OCI-M2 (cell line): ENCODE measurements at regions not wholly inside any gene's neighbourhood (a gene's known extent, or its start where the extent isn't known, plus 50 kb on each side); places are given as distances from the start of the nearest gene placed in this dataset.

Experiments
- DNase-seq: peaks from one replicate; lab custom pipeline; 2025; ENCODE audit not compliant: unreplicated experiment; lab: John Stamatoyannopoulos, UW

DNA sequence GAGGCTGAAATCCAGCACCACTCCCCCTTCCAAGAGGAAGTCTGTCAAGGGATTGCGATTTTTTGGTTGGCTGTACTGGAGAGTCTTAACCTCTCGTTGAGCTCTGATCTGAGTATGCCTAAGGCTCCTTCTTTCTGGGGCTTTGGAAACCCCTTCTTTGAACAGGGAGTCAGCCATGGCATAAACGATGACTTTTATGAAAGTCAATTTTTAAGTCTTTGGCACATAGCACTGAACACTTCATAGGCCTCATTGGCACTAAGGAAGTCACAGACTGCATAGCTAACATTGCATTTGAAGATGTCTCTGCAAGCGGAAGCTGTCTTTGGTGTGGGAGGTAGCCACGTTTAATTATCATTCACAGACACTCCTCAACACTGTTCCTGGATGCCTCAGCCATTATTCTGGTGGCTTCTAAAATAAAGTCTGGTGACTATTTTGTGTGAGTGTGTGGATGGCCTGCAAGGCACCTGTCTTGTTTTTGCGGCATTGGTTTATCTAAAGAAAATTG, 148.2 kb upstream of the NCK2 start:
- no peak for DNase-seq

DNA sequence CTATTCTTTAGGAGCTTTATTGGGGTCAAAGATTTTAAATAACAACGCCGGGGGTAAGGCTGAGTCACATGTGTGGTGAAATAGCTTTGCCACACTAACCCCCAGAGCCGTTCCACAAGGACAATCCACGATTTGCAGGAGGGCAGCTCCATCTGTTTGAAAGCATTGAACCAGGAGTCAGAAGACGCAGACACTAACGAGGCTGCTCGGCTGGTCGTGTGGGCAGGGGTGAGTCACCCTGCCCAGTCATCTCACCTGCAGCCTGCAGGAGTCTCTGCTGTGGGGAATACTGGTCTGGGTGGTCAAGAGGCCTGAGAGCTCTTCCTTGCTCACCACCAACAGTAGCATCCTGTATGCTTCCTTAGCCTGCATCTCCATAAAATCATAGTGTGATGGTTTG, 149.2 kb upstream of the NCK2 start:
- DNase-seq, result no peak

DNA sequence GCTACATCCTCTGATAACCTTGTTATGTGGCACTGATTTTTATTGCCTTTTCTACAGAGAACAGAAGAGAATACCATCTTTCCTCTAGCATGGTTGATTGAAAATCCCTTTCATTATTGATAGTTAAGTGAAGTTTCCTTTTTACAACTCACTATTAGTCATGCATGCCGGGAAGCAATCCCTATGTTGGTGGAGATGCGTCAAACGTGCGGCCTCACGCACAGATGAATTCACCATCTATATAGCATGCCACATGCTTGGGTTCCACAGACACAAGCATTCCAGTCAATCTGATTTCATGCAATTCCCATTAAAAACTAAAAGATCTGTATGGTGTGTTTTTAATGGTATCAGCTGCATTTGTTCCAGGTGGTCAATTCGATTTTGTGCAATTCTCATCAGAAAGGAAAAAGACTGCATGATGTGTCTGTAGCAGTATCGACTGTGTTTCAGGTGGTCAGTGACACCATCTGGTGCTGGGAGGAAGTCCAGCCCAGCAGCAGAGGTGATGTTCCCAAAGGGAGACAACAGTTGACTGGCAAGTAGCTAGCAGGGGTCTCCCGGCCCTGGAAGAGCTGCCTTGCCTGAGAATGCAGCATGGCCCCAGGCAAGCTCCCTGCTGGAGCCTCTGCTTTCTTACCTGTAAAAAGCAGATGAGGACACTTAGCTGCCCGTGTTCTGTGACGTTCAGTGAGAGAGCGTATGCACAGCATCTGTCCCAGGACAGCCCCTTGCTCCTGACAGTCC, 151.3 kb upstream of the NCK2 start:
- no peak for DNase-seq

DNA sequence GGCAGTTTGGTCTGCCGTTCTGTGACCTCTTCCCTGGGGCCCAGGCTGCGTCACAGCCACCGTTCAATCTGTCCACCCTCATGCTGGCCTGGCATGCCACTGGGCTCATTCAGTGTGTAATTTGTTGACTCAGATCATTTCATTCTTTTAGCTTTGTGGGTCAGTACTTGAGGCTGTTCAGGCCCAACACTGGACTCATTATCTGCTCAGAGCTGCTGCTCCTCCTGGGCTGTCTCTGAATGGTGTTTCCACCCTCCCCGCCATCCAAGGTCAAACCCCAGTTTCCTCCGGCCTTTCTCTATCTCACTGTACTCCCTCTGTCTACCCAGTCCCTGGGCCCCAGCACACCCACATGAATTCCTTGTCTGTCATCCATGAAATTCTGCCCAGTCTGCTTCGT, 152.4 kb upstream of the NCK2 start:
- no peak for DNase-seq

DNA sequence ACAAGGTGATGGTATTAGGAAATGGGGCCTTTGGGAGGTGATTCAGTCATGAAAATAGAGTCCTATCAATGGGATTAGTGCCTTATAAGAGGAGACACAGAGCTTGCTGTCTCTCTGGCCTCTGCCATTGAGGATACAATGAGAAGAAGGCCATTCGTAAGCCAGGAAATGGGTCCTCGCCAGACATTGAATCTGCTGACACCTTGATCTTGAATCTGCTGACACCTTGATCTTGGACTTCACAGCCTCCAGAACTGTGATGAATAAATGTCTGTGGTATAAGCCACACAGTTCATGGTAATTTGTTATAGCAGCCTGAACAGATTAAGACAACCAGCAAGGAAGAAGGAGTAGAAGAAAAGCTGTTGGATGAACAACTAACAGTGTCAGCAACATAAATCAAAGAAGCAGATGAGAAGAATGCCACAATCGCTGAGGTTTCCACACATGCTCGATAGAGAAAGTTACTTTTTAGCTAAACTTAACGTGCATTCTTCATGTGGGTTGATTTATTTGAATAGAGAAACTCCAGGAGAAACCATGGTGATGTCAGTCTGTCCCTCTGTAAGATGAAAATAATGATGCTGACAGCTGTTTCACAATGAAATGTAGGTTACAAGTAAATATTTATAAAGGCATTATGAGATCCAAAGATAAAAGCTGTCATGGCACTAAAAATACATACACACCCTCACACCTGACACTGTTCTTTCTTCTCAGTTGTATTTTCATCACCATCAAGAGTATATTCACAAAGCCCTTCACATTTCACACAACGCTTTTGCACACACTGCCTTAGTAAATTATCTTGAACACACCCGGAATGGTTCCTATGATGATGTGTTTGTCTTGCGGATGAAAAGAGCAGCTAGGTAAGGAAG, 153.7 kb upstream of the NCK2 start:
- DNase-seq, result no peak

DNA sequence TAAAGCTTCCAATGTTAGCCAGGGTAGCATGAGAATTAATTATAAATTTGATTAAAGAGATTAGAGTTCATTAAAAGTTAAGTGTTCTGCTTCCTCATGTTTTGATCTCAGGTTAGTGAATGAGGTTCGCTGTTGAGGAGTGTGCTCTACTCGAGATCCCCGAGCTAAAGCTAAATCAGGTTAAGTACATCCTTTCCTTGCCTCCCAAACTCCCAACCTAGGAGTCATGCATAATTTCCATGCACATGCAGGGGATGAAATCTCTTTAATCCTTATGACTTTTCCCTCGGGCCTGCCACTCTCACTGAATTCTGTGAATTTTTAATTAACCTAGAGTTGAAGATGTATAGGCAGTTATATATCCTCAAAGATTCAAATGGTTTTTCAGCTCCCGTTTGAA, 156.1 kb upstream of the NCK2 start:
- DNase-seq, result no peak

DNA sequence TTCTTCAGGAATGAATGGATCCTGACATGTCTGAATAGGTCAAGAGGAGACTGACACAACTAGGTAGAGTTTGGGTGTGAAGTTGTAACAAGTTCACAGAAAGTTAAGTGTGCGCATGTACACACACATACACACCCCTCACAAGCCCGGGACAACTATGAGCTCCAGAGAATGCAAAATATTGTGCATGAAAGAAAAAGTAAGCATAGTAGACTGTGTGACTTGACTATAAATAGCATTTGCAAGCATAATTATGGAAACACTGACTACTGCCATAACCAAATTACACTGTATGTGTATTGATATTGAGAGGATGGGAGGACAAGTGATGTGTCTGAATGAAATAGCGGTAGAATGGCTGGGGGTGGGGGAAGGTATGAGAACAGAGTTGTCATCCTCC, 157.1 kb upstream of the NCK2 start:
- no peak for DNase-seq

DNA sequence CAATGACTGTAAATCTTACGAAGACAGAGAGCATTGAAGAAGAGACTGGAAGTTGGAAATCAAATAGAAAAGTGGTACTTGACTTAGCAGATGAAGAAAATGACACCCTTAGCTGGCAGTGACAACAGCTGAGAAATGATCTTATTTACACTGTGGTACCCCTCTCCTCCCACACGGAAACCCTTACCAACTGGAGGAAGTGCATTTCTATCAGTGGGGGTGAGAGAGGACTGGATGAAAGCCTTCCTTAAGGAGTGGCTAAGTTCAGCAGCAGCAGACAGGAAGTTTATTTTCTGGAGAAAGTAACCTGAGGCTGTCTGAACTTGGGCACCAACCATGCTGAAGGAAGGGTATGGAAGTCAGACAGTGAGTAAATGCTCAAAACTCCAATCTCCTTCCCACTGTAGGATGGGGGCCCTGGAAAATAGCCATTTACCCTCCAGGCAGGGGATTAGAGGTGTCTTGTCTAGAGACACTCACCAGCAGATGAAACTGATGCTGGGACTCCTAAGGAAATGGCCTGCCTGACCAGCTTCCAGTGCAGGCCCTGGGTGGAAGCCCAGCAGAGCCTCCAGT, 160.2 kb upstream of the NCK2 start:
- no peak for DNase-seq

DNA sequence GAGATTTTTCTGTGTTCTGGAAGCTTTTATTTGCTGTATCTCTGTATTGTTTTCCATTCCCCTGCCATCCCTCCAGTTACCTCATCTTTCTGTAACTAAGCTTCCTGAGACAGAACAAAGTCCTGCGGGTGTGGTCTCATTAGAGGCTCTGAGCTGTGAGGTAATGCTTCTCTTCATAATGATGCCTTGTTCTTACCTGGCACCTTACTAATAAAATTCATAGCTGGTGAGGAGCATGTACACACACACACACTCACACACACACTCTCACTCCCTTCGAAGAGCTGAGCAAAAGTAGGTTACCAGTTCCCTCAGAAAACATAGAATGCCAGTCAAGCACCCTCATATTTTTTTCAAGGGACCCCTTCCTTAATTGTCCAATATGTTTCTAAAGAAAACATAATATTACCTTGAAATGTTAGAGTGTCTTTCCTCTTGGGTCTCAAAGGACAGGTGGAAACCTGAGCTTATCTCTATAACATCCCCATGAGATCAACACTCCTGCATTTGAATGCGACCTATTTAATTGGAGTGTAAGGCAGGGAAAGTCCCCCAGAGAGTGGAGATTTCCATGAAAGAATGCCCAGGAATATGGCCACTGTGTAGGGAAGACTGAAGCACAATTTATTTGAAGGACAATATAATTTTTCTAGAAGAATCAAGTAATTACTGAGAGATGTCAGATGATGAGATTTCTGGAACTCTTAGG, 161.6 kb upstream of the NCK2 start:
- DNase-seq, result no peak

DNA sequence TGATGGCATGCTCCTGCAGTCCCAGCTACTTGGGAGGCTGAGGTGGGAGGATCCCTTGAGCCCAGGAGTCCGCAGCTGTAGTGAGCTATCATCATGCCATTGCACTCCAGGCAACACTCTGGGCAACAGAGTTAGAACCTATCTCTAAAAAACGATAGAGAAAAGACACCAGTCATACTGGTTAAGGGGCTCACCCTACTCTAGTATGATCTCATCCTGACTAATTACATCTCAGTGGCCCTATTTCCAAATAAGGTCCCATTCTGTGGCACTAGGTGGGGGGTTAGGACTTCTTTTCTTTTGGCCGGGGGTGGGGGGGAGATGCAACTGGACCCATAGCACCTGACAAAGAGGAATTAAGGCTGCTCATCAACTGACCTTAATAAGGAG, 163.2 kb upstream of the NCK2 start:
- no peak for DNase-seq

DNA sequence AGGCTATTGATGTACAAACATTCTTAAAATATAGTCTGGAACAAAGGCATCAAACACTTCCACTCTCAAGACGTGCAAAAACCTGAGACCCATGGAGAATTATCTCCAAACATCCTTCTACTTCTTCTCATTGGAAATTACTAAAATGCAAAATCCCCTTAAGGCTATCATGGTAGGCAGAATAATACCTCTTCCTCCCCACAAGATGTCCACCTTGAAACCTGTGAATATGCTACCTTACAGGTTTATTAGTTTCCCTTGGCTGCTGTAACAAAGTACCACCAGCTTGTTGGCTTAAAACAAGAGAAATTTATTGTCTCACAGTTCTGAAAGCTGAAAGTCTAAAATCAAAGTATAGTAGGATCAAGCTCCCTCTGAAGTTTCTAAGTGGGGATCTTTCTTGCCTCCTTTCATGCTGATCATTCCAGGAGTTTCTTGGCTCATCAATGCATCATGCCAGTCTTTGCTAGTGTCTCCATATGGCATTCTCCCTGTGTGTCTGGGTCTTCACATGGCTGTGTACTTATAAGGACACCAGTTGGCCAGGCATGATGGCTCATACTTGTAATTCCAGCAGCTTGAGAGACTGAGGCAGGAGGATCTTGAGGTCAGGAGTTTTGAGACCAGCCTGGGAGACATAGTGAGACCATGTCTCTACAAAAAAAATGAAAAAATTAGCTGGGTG, 163.7 kb upstream of the NCK2 start:
- no peak for DNase-seq

DNA sequence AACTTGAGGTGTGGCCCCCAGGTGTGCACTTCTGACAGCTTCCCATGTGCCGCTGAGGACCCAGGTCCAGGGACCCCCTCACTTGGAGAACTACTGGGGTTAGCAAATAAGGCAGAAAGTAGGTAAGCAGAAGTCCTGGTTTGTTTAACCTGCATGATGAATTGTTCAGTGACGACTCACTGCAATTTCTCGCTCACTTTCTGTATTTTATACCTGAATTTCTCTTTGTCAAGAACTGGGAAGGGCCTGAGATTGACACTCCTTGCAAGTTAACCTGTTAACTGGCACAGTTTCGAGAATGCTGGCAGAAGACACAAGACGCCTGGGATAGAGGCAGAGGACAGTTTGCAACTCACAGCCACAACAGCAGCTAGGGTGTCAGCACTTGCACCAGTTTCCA, 164.5 kb upstream of the NCK2 start:
- no peak for DNase-seq

DNA sequence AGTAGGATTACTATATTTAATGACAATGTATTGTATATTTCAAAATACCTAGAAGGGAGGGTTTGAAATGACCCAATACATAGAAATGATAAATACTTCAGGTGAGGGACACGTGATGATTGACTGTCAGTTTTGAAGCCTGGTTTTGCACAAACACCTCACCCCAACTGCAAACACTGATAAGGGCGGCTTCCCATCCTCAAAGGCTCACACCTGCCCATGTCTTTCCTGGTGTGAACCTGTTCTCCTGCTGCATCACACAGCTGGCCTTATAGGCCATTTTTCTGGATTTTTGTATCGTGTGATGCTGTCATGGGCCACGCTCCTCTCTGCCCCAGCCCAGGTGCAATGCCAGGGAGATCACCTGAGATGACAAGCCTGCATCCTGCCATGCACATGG, 166.5 kb upstream of the NCK2 start:
- no peak for DNase-seq

DNA sequence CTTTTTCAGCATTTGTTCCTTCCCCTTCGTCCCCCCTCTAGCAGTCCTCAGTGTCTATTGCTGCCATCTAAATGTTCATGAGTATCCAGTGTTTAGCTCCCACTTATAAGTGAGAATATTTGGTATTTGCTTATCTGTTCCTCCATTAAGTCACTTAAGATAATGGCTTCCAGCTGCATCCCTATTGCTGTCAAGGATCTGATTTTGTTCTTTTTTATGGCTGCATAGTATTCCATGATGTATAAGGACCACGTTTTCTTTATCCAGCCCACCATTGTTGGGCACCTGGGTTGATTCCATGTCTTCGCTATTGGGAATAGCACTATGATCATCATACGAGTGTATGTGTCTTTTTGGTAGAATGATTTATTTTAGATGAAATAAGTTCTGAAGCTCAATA, 166.9 kb upstream of the NCK2 start:
- DNase-seq, result no peak

DNA sequence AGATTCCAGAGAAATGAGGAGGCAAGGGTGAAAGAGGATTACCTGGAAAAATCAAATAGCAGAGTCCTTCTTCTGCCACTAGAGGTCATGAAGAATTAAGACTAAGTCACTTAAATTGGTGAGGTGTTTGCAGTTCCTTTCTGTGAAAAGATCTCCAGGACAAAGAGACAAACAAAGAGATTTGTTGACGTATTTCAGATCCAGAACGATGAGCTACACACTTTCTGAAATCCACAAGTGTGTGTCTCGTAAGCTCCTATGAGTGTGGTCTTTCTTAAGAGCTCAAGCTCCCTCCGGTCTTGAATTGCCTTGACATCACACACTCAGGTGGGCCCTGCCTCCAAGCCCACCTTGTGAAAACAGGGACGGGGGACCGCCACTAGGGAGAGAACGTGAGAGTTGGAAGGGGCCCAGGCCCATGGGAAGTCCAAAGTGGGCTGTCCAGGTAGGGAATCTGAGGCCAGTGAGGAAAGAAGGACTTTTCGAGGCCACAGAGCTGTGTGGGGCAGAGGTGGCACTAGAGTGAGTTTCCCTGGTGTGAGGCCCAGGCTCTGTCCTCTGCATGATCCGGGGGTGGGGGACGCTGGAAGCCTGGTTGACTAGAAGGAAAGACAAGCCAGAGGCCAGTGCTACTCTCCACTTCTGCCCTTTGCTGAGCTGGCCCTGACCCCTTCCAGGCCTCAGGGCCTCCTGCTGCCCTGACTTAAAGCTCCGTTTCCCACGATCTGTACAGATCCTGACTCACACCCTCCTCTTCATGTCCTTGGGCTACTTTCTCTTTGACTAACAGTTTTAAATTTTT, 168.1 kb upstream of the NCK2 start:
- DNase-seq, result no peak

DNA sequence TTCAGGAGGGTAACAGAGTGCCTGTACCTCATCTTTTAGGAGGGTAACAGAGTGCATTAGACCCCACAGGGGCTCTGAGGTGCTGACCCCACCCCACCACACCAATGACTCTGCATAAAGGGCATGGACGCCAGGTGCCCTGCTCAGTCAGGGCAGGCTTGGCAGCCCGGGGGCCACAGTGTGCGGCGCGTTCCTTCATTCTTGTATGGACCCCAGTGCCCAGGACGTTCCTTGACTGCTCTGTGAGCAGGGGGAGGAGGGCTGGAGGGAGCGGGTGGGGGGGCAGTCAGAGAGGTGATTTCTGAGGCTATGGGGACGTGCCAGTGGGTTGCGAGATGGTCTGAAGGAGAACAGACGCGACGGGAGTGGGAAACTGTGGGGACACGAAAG, 168.7 kb upstream of the NCK2 start:
- no peak for DNase-seq

DNA sequence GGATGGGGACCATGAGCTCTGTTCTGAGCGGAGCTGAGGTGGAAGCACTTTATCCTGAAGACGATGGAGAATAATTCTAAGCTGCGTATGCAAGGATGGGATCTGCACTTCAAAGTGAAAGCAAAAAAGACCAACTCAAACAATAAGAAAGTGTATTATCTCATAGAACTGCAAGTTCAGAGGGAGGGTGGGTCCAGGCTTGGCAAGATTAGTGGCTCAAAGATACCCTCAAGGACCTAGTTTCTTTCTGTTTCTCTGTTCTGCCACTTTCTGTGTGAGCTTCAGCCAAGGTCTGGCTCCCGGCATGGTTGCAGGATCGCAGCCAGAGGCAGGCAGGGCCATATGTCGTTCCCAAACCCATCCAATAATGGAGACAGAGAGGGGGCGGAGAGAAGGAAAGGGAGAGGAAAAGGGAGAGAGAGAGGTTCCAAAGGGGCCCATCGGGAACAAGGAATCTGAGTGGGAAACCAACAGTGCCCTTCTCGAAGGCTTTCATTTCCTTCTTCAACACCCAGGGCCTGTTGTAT, 169.2 kb upstream of the NCK2 start:
- DNase-seq, result no peak

DNA sequence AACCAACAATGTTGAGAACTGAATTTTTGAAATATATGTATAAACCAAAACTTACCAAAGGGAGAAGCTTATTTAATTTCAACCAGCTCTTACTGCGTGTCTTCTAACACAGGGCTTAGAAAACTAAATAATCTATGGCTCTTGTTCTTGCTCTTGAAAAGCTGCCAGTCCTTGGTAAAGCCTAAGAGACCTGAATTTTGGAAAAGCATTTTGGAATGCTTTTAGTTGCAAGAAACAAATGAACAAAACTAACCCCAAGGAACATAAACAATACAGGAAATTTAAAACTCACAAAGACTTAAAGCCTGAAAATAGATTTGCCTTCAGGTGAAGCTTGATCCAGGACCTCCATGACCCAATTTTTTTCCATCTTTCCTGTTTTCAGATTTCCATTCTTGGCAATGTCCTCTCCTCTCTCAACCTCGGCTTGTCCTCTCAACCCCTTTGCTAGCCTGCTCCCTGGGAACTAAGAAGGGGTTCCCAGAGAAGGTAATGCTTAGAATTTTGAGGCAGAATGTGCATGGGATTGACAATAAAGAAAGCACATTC, 169.8 kb upstream of the NCK2 start:
- no peak for DNase-seq

DNA sequence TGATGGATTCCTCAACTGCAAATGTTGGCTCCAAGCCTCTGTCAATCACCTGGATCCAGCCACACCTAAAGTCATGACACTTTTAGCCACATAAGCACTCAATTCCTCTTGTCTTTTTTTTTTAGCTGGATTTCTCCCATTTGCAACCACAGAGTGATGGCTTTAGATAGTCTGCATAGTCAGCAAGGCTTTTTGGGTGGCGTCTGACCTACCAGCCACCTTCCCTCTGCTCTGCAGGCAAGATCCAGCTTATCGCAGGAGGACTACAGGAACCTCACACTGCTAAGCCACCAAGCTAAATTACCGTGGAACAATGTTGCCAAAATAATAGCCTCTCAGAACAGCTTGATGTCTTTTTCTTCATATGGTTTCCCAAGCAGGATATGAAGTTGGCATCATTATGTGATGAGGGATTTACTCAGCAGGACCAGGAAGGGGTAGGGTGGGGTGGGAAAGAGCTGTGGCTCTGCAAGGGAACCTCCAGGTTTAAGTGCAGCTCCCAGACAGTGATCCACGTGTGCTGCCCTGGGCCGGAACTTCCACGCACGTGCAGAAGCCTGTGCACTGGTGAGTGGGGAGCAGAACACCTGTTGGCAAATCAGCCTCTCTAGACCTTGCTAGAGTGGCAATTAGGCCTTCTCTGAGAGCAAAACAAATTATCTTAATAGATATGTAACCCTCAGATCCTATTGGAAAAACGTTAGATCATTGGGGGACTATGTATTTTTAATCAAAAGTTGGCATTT, 170.6 kb upstream of the NCK2 start:
- DNase-seq, result no peak
